HG02642 (cell line): ENCODE measurements at regions not wholly inside any gene's neighbourhood (a gene's known extent, or its start where the extent isn't known, plus 50 kb on each side); places are given as distances from the start of the nearest gene placed in this dataset.
"Not testable (repeated sequence)": the region's sequence is repeated elsewhere in the genome, so short reads cannot be mapped to it uniquely, and the experiment has no call there.

Source experiments
- ATAC-seq: cut with Tn5 transposase; IDR thresholded peaks from one replicate; pipeline ENCODE4 v1.9.1; 2021; ENCODE audit warnings: mild to moderate bottlenecking; ENCODE audit not compliant: unreplicated experiment, poor library complexity

GRCh38 chr11:41519696-41520095 lies 60.2 kb upstream of the LRRC4C start:
- no peak for ATAC-seq

DNA sequence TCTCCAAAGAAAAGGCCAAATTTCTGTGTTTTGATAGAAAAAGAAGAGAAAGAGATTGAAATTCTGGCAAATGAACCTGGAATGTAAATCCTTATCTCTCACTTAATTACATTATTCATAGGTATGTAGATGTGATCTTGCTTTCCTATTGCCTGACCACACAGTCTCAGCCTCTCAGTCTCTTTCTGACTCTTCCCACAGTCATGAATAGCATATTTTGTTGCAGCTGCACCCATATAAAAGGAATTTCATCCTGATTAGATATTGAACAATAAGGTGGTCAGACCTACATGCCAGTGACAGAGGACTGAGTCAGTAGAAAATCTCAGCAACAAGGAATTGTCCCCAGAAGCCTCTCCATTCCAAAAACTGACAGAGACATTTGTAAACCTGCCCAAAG lies 62.9 kb upstream of the LRRC4C start:
- ATAC-seq = no peak

DNA sequence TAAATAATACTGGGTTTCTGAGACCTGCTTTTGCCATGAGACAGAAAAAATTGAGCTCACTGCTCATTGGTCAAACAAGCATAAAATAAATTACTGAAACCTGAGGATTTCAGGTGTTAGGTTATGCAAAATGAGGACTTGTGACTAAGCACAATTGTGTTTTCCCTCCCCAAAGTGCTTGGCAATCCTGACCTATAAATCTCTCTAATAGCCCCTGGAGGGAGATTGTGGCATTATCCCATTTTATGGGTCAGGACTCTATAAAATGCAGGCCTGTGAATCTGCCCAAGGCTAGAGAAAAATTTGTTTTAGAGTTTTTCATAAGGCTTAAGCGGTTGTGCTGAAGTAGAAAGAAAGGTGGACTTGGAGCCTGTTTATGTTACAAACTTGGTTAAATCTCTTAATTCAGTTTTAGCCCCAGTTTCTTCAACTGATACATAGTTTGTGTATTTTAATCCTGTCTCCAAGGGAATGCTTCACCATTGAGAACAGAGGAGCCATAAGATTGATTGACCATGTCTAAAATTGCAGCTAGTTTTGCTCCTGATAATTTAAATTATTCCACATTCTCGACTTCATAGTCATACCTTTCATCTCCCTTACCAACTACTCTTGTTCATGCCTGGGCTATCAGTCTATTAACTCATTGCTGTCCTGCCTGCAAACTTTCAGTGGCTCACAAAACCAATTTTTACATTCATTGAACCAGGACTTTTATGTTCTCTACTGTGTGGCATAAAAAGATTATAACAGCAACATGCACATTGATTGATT lies 63.6 kb upstream of the LRRC4C start:
- ATAC-seq = no peak

- ATAC-seq = no peak
Observed at GRCh38 chr11:41527530-41527929, 68.1 kb upstream of the LRRC4C start.

GRCh38 chr11:41532413-41532812 lies 73.0 kb upstream of the LRRC4C start:
- ATAC-seq = no peak

DNA sequence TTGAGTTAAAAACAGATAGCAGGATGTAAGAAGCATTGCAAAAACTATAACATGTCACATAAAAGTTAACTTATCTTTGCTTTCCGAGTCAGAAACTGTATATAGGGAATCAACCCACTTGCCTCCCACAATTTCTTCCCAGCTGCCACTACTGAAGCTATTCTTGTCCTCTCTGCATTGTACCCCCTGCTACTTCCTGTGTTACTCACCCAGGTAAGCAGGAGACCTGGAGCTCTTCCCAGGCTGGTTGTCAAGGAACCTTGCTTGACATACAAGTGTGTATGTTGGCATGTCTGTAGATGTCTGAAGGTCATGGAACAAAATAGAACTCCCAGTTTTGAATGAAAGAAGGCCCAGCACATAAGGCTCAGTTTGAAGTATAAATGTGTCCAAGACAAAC lies 74.3 kb upstream of the LRRC4C start:
- ATAC-seq = no peak

GRCh38 chr11:41534391-41534790 lies 74.9 kb upstream of the LRRC4C start:
- ATAC-seq = no peak

- no peak for ATAC-seq
Observed at GRCh38 chr11:41534861-41535260, 75.4 kb upstream of the LRRC4C start.

DNA sequence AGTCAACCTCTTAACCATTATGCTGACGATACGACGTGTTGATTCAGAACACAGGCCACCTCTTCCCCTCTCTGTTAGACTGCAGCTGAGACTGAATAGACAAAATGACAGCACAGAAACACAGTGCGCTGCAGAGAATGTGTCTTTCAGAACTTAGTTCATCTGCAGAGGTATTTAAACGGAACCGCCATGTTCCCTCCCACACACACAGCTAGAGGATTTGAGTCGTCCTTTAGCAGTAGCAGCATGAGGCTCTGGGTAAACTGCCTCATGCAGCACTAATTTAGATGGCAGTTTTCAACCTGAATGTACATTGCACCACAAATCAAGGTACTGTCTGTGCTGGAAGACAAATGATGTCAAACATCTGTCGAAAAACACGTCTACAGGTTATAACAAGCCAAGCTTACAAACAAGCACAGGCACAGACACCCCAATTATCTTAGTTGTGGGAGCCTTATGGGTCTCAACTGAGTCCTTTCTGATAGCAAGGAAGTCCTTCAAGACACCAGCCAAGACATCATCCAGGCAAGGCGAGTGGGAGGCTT lies 76.6 kb upstream of the LRRC4C start:
- no peak for ATAC-seq

GRCh38 chr11:41544902-41545301 lies 85.5 kb upstream of the LRRC4C start:
- ATAC-seq = not testable (repeated sequence)

GRCh38 chr11:41578421-41579051 lies 119.1 kb upstream of the LRRC4C start:
- no peak for ATAC-seq

DNA sequence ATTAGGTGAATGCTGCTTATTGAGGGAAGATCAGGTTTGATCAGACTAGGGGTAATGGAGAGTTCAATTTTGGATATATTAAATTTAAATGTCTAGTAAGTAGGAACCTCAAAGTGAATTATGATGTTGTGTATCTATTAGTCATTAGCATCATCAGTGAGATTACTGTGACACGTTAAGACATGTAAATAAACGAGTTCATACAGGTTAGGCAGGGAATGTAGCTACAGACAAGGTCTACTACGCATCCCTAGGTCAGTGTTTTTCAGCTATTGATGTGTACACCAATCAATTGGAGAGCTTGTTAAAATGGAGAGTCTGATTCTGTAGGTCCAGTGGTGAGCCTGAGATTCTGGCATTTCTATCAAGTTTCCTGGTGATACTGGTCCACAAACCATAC lies 120.1 kb upstream of the LRRC4C start:
- ATAC-seq = no peak

DNA sequence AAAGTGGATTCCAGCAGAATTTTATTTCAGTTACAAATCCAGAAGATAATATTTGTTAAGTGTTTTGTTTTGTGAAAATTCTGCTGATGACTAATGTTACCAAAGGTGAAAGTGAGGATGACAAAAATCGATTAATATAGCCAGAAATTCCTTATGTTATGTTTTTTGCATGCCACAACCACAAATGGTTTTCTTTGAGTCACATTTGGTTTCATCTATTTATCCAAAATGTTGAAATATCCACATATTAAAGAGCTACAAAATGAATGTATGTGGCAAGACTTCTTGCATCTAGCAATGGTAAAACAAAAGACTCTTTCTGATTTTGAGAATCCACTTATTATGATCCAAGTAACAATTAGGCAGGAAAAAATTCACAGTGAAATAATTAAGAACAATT lies 150.1 kb upstream of the LRRC4C start:
- no peak for ATAC-seq

DNA sequence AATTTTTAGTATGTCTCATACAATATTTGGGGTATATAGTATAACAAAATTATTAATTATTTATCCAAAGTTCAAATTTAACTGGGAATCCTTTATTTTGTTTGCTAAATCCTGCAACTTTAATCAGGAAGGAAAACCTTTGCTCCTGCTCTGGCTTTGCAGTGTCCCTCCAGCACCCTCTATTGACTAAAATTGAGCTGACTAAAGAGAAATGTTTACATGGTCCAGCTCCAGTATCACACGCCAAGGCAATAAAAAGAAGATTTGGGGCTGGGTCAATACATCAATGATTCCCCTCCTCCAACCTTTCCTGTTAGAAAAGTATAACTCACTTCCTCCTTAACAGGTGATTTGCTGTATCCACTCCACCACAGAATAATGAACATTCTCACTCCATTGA lies 153.0 kb upstream of the LRRC4C start:
- ATAC-seq = no peak

DNA sequence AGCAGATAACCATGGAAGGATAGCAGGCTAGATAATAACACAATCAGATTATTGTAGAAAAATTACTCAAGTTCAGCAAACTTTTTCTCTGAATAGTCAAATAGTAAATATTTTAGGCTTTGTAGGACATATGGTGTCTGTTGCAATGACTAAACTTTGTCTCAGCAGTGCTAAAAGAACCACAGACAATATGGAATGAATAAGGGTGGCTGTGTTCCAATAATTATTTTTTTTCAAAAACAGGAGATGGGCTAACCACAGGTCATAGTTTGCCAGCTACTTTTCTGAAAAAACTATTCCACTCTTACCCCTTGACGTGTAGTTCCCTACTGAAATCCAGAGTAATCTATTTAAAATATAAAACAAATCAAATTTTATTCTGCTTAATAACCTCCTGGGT lies 153.9 kb upstream of the LRRC4C start:
- ATAC-seq = no peak

DNA sequence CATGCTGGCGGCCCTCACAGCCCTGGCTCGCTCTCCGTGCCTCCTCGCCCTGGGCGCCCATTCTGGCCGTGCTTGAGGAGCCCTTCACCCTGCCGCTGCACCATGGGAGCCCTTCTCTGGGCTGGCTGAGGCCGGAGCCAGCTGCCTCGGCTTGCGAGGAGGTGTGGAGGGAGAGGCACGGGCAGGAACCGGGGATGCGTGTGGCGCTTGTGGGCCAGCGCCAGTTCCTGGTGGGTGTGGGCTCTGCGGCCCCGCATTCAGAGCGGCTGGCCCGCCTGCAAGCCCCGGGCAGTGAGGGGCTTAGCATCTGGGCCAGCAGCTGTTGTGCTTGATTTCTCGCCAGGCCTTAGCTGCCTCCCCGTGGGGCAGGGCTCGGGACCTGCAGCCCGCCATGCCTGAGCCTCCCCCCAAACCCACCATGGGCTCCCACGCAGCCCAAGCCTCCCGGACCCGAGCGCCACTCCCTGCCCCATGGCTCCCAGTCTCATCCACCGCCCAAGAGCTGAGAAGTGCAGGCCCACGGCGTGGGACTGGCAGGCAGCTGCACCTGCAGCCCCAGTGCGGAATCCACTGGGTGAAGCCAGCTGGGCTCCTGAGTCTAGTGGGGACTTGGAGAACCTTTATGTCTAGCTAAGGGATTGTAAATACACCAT lies 163.4 kb upstream of the LRRC4C start:
- ATAC-seq = no peak

- no peak for ATAC-seq
Observed at GRCh38 chr11:41659985-41660384, 200.5 kb upstream of the LRRC4C start.

DNA sequence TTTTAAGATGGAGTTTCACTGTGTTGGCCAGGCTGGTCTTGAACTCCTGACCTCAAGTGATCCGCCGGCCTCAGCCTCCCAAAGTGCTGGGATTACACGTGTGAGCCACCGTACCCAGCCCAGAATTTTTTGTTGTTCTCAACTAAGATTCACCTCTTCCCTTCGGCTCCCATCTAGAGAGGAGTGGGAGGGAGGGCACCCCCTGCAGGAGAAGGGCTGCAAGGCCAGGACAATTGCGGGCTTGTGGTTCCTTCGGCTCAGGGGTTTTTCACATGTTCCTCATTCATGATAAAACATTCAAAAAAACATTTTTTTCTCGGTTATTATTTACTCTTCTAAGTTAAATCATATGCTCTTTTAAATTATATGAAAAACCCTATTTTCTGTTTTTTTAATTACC lies 201.1 kb upstream of the LRRC4C start:
- no peak for ATAC-seq

DNA sequence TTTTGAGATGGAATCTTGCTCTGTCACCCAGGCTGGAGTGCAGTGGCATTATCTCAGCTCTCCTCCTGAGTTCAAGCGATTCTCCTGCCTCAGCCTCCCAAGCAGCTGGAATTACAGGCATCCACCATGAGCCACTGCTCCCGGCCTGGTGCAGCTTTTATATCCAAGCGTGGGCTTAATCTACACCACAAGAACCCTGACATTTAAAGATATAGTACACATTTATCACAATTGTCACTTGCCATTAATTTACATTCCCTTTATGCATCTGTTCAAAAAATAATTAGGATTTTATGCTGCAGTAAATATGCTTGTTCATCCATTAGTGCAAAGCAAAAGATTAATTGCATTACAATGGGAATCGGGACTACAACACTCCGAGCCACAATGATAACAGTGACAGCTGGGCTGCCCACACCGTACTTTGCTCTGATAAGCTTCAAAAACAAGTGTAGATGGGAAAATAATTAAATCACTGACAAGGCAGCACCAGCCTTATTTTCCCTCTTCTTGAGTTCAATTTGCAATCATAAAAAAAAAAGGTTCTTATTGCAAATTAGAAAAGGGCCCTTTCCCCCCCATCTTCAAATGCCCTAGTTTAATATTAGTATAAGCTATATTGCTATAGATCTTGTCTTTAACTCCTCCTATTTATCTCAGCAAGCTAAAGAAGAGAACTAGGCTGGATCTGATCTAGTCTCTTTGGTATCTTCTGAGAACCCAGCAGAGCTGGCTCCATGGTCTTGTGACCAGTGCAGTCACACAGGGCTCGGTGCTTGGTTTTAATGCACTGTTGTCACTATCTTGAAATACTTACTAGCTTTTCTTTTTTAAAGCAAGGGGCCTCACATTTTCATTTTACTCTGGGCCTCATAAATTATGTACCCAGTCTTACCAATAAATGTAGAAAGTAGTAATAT lies 206.2 kb upstream of the LRRC4C start:
- ATAC-seq = no peak

DNA sequence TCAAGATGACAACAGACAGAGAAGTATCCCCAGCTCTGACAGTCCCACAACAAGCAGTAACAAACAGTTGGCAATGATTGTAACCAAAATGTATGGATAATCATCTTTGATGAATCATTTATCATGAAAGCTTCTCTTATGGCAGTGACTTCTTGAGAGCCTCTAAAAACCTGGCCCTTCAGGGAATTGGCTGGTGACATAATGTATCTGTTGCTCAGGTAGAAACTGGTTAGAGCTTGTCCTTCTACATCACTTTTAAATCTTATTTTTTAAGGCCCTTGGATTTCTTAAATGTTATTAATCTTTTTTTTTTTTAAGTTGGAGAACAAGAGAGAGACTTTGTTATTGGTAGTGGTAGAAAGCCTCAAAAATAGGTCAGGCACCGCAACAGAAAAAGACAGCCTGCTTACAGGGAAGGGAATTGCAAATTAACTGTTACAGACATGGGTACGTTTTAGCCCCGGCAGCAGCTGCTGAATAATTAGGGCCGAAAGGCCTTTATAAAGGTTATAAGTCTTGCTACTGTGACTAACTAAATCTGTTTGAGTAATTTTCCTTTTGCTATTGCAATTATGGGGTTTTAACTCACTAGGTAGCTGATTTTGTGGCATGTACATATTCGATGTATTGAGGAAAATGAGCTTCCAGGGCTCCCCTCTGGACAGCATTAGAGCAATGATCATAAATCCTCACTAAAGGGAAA lies 207.7 kb upstream of the LRRC4C start:
- ATAC-seq = no peak
